Thoracic aorta (tissue), 2 donors: ENCODE measurements at regions not wholly inside any gene's neighbourhood (a gene's known extent, or its start where the extent isn't known, plus 50 kb on each side); places are given as distances from the start of the nearest gene placed in this dataset.

Source experiments
- ATAC-seq: fragments of 150-250 bp; one replicate; pipeline ENCODE4 v1.8.0; 2017; ENCODE audit warnings: low read depth; ENCODE audit not compliant: insufficient number of reproducible peaks, low FRiP score
- DNase-seq: peaks from one replicate; pipeline ENCODE4 v3.0.0-alpha.2; 2020; ENCODE audit warnings: low spot score
- H3K27ac ChIP-seq, 2 donors: fragments of 200-600 bp; sonication (generic); 1 replicate in 1 of 2; 2 replicates in 1 of 2; pipeline ENCODE4 v1.5.1; 2016; ENCODE audit warnings: mild to moderate bottlenecking in 2 of 2, moderate library complexity in 2 of 2
- H3K27me3 ChIP-seq: fragments of 200-600 bp; sonication (generic); replicated peaks from 2 replicates; pipeline ENCODE4 v1.6.0; 2016; ENCODE audit warnings: mild to moderate bottlenecking; ENCODE audit not compliant: insufficient read depth
- H3K36me3 ChIP-seq: fragments of 200-600 bp; sonication (generic); one replicate; pipeline ENCODE4 v1.5.1; 2016
- H3K4me1 ChIP-seq, 2 donors: fragments of 200-600 bp; sonication (generic); 1 replicate in 1 of 2; 2 replicates in 1 of 2; pipeline versions ENCODE4 v1.5.1 to v1.6.0; 2016; ENCODE audit warnings: low read depth in 2 of 2, mild to moderate bottlenecking in 1 of 2; ENCODE audit not compliant: control insufficient read depth in 1 of 2
- H3K4me3 ChIP-seq: fragments of 200-600 bp; sonication (generic); 2 replicates; pipeline ENCODE4 v1.5.1; 2016; ENCODE audit warnings: mild to moderate bottlenecking
- H3K9me3 ChIP-seq: fragments of 200-600 bp; sonication (generic); 2 replicates; pipeline ENCODE4 v1.5.1; 2016
- TF ChIP-seq, protein P1 (sequence below): fragments of 200-600 bp; sonication (generic); IDR thresholded peaks from one replicate; pipeline ENCODE4 v1.5.1; 2019; ENCODE audit warnings: antibody characterized with exemption

DNA sequence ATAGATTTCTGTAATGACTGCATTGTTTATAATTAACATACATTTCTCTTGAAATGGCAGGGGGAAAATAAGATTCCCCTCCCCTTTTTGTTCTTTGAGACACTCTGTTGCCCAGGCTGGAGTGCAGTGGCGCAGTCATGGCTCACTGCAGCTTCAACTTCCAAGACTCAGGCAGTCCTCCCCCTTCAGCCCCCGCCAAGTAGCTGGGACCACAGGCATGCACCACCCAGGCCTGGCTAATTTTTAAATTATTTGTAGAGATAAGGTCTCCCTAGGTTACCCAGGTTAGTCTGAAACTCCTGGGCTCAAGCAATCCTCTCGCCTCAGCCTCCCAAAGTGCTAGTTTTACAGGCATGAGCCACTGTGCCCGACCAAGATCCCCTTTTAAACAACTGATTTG lies 67.7 kb downstream of the KATNIP start:
- Histone ChIP-seq H3K27me3 (no peaks in the 10 kb centered on the region), H3K27ac (no peak overlapping the region), H3K4me1 (no peaks in the 10 kb centered on the region), H3K9me3 (no peaks in the 10 kb centered on the region), H3K36me3 (no peaks in the 10 kb centered on the region), H3K4me3 (no peak overlapping the region)
- ATAC-seq: no peak
- DNase-seq: no peak
- TF ChIP-seq, protein P1, sequence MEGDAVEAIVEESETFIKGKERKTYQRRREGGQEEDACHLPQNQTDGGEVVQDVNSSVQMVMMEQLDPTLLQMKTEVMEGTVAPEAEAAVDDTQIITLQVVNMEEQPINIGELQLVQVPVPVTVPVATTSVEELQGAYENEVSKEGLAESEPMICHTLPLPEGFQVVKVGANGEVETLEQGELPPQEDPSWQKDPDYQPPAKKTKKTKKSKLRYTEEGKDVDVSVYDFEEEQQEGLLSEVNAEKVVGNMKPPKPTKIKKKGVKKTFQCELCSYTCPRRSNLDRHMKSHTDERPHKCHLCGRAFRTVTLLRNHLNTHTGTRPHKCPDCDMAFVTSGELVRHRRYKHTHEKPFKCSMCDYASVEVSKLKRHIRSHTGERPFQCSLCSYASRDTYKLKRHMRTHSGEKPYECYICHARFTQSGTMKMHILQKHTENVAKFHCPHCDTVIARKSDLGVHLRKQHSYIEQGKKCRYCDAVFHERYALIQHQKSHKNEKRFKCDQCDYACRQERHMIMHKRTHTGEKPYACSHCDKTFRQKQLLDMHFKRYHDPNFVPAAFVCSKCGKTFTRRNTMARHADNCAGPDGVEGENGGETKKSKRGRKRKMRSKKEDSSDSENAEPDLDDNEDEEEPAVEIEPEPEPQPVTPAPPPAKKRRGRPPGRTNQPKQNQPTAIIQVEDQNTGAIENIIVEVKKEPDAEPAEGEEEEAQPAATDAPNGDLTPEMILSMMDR: no peak

GRCh38 chr16:27618165-27618564 lies 68.2 kb downstream of the KATNIP start:
- no peak for ATAC-seq
- TF ChIP-seq, protein P1: no peak
- no peaks in the 10 kb centered on the region for H3K9me3 ChIP-seq

GRCh38 chr16:27618606-27619327 lies 68.8 kb downstream of the KATNIP start:
- no peaks in the 10 kb centered on the region for H3K4me1 ChIP-seq
- H3K9me3 ChIP-seq: no peaks in the 10 kb centered on the region
- H3K36me3 ChIP-seq: no peaks in the 10 kb centered on the region
- H3K27ac ChIP-seq: no peak overlapping the region
- ATAC-seq (no peak), DNase-seq (no peak)
- TF ChIP-seq, protein P1: no peak
- H3K4me3 ChIP-seq: no peak overlapping the region
- no peaks in the 10 kb centered on the region for H3K27me3 ChIP-seq

More at GRCh38 chr16:27618165-27618564, 68.2 kb downstream of the KATNIP start:
- H3K27ac ChIP-seq: no peak overlapping the region
- no peak overlapping the region for H3K4me3 ChIP-seq
- no peaks in the 10 kb centered on the region for H3K27me3 ChIP-seq
- H3K36me3 ChIP-seq: no peaks in the 10 kb centered on the region
- DNase-seq: no peak
- no peaks in the 10 kb centered on the region for H3K4me1 ChIP-seq

- Histone ChIP-seq H3K9me3 (no peaks in the 10 kb centered on the region), H3K27ac (no peak overlapping the region), H3K4me3 (no peak overlapping the region), H3K36me3 (no peaks in the 10 kb centered on the region), H3K4me1 (peaks cover 6 to 9% of the 10 kb centered on the region in 2 donors), H3K27me3 (no peaks in the 10 kb centered on the region)
- TF ChIP-seq, protein P1: no peak
- DNase-seq: no peak
- ATAC-seq: no peak
Measured at GRCh38 chr16:27620541-27620940, 70.6 kb downstream of the KATNIP start.

DNA sequence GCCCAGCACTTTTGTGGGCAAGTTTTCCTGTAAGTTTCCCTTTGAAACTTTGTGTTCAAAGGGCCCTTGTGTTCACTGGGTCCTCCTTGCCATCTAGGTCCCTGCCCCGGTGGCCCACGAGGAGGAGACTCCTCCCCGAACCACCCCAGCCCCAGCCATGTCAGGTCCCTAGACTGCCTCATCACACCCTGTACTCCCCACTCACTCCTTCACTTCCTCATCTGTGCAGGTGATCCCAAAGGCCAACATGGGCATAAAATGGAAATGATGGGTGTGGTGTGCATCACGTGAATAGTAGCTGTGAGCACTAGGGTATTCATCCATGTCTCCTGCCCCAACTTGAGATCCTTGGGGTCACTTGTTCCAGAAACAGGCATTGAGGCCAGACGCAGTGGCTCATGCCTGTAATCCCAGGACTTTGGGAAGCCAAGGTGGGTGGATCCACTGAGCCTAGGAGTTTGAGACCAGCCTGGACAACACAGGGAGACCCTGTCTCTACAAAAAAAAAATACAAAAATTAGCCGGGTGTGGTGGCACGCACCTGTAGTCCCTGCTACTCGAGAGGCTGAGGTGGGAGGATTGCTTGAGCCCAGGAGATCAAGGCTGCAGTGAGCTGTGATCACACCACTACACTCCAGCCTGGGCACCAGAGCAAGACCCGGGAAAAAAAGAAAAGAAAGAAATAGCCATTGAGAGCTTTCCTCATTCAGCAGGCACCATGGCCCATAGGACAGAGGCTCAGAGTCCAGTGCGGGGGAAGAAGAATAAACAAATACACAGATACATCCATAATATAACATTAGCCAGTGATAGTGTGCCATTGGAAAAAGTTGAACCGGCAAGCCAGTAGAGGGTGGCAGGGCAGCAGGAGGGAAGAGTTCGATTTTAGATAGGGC lies 74.5 kb downstream of the KATNIP start:
- H3K36me3 ChIP-seq: no peaks in the 10 kb centered on the region

More for the DNA sequence above, 74.5 kb downstream of the KATNIP start:
- no peak for ATAC-seq
- no peak for DNase-seq
- no peaks in the 10 kb centered on the region for H3K9me3 ChIP-seq
- no peak overlapping the region for H3K4me3 ChIP-seq
- no peak overlapping the region for H3K27ac ChIP-seq
- peaks cover 6 to 18% of the 10 kb centered on the region in 2 donors for H3K4me1 ChIP-seq
- TF ChIP-seq, protein P1: no peak
- H3K27me3 ChIP-seq: no peaks in the 10 kb centered on the region
